GM13977 (cell line): ENCODE measurements at regions not wholly inside any gene's neighbourhood (a gene's known extent, or its start where the extent isn't known, plus 50 kb on each side); places are given as distances from the start of the nearest gene placed in this dataset.

ENCODE experiments used
- DNase-seq: peaks from one replicate; pipeline ENCODE4 v3.0.0; 2012; ENCODE audit warnings: low spot score
- CTCF ChIP-seq: IDR thresholded peaks from 2 replicates; pipeline ENCODE4 v1.5.1; 2012; ENCODE audit warnings: mild to moderate bottlenecking, control low read depth; ENCODE audit not compliant: insufficient read depth; ENCODE audit errors: extremely low read depth, missing control alignments
- in situ Hi-C: fragments of 300-500 bp; cut with MboI; formaldehyde crosslinking; loops from one replicate; pipeline ENCODE4 v1.12.0; 2022; ENCODE audit warnings: low sequenced_read_pairs, low pct_unique_long_range_greater_than_20kb, mixed read lengths, inconsistent platforms; ENCODE audit not compliant: unreplicated experiment

- DNase-seq = no peak
- in situ Hi-C loops = no loop called here
- no peak for TF ChIP-seq CTCF
Measured at GRCh38 chr4:30269850-30270249, 450.3 kb upstream of the PCDH7 start.

- no peak for DNase-seq
- TF ChIP-seq CTCF = no peak
- in situ Hi-C loops = no loop called here
Measured at GRCh38 chr4:30281986-30282385, 438.2 kb upstream of the PCDH7 start.

DNA sequence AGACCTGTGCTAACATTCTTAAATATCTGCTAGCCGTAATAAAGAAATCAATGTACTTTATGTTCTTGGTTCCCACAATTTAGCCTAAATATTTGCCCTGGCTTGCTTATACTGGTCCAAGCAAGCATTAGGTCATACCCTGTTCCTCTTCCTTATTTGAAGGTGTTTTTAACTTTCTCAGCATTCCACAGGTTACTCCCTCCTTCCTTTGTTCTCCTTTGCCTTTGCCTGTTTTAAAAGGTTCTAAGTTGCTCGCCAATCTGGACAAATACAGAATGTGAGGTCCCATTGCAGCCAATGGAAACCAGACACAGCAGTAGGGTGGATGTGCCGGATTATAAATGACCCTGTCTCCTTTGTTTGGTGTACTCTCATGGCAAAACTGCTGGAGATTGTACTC is 436.8 kb upstream of the PCDH7 start:
- DNase-seq = no peak
- in situ Hi-C loops = no loop called here
- no peak for TF ChIP-seq CTCF

GRCh38 chr4:30294295-30294694 is 425.9 kb upstream of the PCDH7 start:
- in situ Hi-C loops = no loop called here
- no peak for TF ChIP-seq CTCF
- DNase-seq = no peak

DNA sequence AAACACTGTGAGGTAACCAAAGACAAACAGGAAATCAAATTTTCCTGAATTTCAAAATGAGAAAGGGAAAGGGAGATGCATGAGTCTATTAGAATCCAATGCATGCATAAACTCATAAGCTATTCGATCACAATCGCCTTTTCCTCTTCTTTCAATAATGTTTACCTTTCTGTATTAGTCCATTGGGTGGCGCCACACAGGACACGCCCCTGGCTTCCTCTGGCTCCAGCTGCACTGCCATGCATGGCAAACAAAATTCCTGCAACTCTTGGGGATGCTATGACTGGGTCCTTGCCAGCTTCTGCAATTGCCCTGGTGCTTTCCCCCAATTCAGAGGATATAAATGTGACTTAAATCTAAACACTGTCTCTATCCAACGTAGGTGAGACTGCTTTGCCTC is 424.5 kb upstream of the PCDH7 start:
- in situ Hi-C loops = no loop called here
- TF ChIP-seq CTCF = no peak
- DNase-seq = no peak

- TF ChIP-seq CTCF = no peak
- DNase-seq = no peak
- in situ Hi-C loops = no loop called here
Measured at GRCh38 chr4:30314001-30314400, 406.2 kb upstream of the PCDH7 start.

- TF ChIP-seq CTCF = no peak
- no peak for DNase-seq
Measured at GRCh38 chr4:30330894-30331652, 389.1 kb upstream of the PCDH7 start.

More at GRCh38 chr4:30330894-30331652, 389.1 kb upstream of the PCDH7 start:
- in situ Hi-C loops = no loop called here
